Activated T-cell treated with anti-CD3 and anti-CD28 coated beads for 24 hours (primary cell): ENCODE measurements at regions not wholly inside any gene's neighbourhood (a gene's known extent, or its start where the extent isn't known, plus 50 kb on each side); places are given as distances from the start of the nearest gene placed in this dataset.
"Not testable (repeated sequence)": the region's sequence is repeated elsewhere in the genome, so short reads cannot be mapped to it uniquely, and the experiment has no call there.

Source experiments
- DNase-seq: peaks from one replicate; pipeline ENCODE4 v3.0.0-alpha.2; 2020; ENCODE audit warnings: low read depth

GRCh38 chr1:198934426-198934825, 295.6 kb downstream of the PTPRC start:
- no peak for DNase-seq

- peak; percentile 30 for DNase-seq
Observed at GRCh38 chr1:198934901-198935305, 296.1 kb downstream of the PTPRC start.

- DNase-seq = peak; percentile 59
Observed at GRCh38 chr1:198935306-198935921, 296.6 kb downstream of the PTPRC start.

- DNase-seq = no peak
Observed at GRCh38 chr1:198936371-198937083, 297.7 kb downstream of the PTPRC start.

GRCh38 chr1:198937231-198938031, 298.6 kb downstream of the PTPRC start:
- peak; percentile 32 for DNase-seq

- no peak for DNase-seq
Observed at GRCh38 chr1:198939286-198939685, 300.4 kb downstream of the PTPRC start.

- no peak for DNase-seq
Observed at GRCh38 chr1:198939956-198940355, 301.1 kb downstream of the PTPRC start.

GRCh38 chr1:198942466-198942865, 303.6 kb downstream of the PTPRC start:
- no peak for DNase-seq

GRCh38 chr1:198943484-198944187, 304.8 kb downstream of the PTPRC start:
- no peak for DNase-seq

GRCh38 chr1:198947456-198947855, 308.6 kb downstream of the PTPRC start:
- no peak for DNase-seq

GRCh38 chr1:198948895-198949659, 310.2 kb downstream of the PTPRC start:
- DNase-seq = no peak

- DNase-seq = no peak
Observed at GRCh38 chr1:198950036-198950435, 311.2 kb downstream of the PTPRC start.

GRCh38 chr1:198955085-198955484, 316.2 kb downstream of the PTPRC start:
- DNase-seq = no peak

- DNase-seq = no peak
Observed at GRCh38 chr1:198957044-198957443, 318.2 kb downstream of the PTPRC start.

- no peak for DNase-seq
Observed at GRCh38 chr1:198959032-198959431, 320.2 kb downstream of the PTPRC start.

- no peak for DNase-seq
Observed at GRCh38 chr1:198959676-198960075, 320.8 kb downstream of the PTPRC start.

GRCh38 chr1:198963796-198964195, 325.0 kb downstream of the PTPRC start:
- DNase-seq = not testable (repeated sequence)

- no peak for DNase-seq
Observed at GRCh38 chr1:198966519-198966918, 327.7 kb downstream of the PTPRC start.

- DNase-seq = no peak
Observed at GRCh38 chr1:198967566-198967965, 328.7 kb downstream of the PTPRC start.

- DNase-seq = no peak
Observed at GRCh38 chr1:198968866-198969265, 330.0 kb downstream of the PTPRC start.

- DNase-seq = no peak
Observed at GRCh38 chr1:198969981-198970380, 331.1 kb downstream of the PTPRC start.

- no peak for DNase-seq
Observed at GRCh38 chr1:198970916-198971315, 332.1 kb downstream of the PTPRC start.
